Neuron (in vitro differentiated cells): ENCODE measurements at regions not wholly inside any gene's neighbourhood (a gene's known extent, or its start where the extent isn't known, plus 50 kb on each side); places are given as distances from the start of the nearest gene placed in this dataset.
A peak's percentile ranks its signal among the peaks of the same experiment; 100 is the strongest.

Source experiments
- H2AFZ ChIP-seq: one replicate; pipeline ENCODE4 v1.6.1; 2013; ENCODE audit warnings: low read depth, mild to moderate bottlenecking, inconsistent platforms, low read length, moderate library complexity
- H3K27me3 ChIP-seq: one replicate; pipeline ENCODE4 v1.6.1; 2013; ENCODE audit warnings: low read length; ENCODE audit not compliant: insufficient read depth
- H3K36me3 ChIP-seq: one replicate; pipeline ENCODE4 v1.6.1; 2013; ENCODE audit warnings: low read length; ENCODE audit not compliant: insufficient read depth
- H3K4me1 ChIP-seq: one replicate; pipeline ENCODE4 v1.6.1; 2013; ENCODE audit warnings: low read length; ENCODE audit not compliant: insufficient read depth
- H3K4me3 ChIP-seq: 2 replicates; pipeline ENCODE4 v1.5.1; 2013; ENCODE audit warnings: mild to moderate bottlenecking, low read length, moderate library complexity
- H3K9me3 ChIP-seq: one replicate; pipeline ENCODE4 v1.6.1; 2013; ENCODE audit warnings: low read length

DNA sequence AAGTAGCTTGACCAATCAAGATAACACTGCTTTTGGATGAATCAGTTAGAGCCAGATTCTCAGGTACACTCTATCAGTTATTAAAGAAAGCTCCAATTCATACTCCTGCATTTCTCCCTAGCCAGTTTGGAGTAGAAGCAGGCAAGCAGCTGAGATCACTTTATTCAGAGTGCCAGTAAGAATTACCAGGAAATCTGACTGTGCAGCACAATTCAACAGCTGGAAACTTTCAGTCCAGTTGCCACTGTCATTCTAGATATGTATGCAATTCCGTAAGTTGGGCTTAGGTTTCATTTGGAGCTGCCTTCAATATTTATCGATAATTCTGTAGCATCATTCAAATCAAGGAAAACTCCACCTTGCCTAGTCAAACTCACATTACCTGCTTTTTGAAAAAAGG is 2625.6 kb upstream of the PCDH20 start:
- no peaks in the 10 kb centered on the region for H3K9me3 ChIP-seq
- H3K4me1 ChIP-seq: no peaks in the 10 kb centered on the region
- H2AFZ ChIP-seq: no peak overlapping the region
- H3K4me3 ChIP-seq: no peak overlapping the region
- no peaks in the 10 kb centered on the region for H3K27me3 ChIP-seq
- no peaks in the 10 kb centered on the region for H3K36me3 ChIP-seq

DNA sequence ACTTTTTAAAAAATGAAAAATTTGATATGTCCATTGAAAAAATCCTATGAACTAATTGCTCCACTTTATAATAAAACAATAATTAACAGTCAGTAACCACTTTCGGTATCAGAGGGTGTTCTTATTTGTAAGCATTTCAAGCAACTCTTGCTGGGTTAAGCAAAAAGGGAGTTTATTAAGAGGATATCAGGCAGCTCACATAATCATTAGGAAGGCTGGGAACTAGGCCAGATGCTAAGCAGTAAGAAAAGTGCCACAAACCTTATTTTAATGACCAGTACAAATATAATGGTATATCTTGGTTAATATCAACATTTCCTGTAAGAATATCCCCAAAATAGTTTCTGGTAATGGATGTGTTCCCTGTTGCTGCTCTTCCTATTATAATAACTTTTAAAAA is 2618.3 kb upstream of the PCDH20 start:
- Histone ChIP-seq H3K4me1 (no peaks in the 10 kb centered on the region), H3K9me3 (no peaks in the 10 kb centered on the region), H3K27me3 (no peaks in the 10 kb centered on the region), H3K36me3 (no peaks in the 10 kb centered on the region), H3K4me3 (no peak overlapping the region), H2AFZ (no peak overlapping the region)

DNA sequence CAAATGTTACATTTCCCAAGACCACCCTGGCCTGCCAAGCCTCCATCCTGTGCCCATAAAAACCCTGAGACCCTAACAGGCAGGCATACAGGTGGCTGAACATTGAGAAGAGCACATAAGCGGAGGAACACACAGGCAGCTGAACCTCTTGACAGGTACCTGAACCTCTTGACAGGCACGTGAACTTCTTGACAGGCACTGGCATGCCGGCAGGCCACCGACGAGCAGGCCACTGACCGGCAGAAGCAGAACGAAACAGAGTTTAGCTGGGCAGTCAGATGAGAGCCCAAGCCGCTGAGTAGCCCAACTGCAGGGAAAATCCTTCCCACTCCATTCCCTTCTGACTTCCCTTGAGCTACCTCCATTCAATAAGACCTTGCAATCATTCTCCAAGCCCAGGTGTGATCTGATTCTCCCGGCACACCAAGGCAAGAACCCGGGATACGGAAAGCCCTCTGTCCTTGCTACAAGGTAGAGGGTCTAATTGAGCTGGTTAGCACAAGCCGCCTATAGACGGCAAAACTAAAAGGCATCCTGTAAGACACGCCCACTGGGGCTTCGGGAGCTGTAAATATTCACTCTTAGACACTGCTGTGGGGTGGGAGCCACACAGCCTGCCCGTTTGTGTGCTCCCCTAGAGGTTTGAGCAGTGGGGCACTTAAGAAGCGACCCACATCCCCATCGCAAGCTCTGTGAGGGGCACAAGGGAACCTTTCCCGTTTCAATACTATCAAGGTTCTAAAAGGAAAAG is 2613.9 kb upstream of the PCDH20 start:
- Histone ChIP-seq H3K9me3 (no peaks in the 10 kb centered on the region), H3K4me3 (no peak overlapping the region), H3K36me3 (no peaks in the 10 kb centered on the region), H2AFZ (no peak overlapping the region), H3K27me3 (no peaks in the 10 kb centered on the region), H3K4me1 (no peaks in the 10 kb centered on the region)

DNA sequence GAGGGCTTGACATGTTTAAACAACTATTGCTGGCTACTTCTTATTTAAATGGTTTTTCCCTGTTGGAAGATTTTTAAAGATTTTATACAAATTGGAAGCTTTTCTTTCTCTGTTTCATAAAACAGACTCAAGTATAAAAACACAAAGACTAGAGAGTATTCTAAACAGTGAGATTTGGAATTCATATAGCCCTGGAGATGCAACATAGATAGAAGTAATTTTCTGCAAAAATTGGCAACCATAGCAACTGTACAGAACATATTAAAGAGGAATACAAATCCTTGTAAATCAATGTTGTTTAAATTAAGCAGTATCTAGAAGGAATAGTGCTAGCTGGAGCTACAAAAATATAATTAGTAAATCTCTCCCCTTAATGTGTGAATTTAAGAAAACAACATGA is 2612.9 kb upstream of the PCDH20 start:
- Histone ChIP-seq H3K9me3 (no peaks in the 10 kb centered on the region), H3K27me3 (no peaks in the 10 kb centered on the region)

DNA sequence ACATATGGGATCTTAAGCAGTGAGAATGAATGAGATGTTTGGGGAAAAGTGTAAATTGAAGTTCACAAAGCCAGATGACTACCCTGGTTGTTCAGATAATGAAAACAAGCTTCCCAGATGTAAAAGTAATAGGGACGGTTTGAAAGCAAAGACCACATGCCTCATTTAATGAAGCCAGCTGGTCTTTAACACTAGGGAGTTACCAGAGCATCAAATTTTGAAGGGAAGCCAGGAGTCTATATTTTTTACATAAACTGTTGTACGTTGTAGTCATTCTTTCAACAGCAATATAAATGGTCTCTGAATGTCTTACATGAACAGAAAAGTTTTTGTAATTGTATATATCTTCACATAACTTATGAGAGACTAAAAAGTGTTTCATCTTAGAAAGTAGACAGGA is 2604.5 kb upstream of the PCDH20 start:
- H3K9me3 ChIP-seq: no peaks in the 10 kb centered on the region
- no peaks in the 10 kb centered on the region for H3K4me1 ChIP-seq
- no peaks in the 10 kb centered on the region for H3K27me3 ChIP-seq
- H3K36me3 ChIP-seq: no peaks in the 10 kb centered on the region
- no peak overlapping the region for H3K4me3 ChIP-seq
- peak overlapping the region; percentile 28 for H2AFZ ChIP-seq

More for the DNA sequence above, 2612.9 kb upstream of the PCDH20 start:
- no peaks in the 10 kb centered on the region for H3K36me3 ChIP-seq
- no peak overlapping the region for H3K4me3 ChIP-seq
- H3K4me1 ChIP-seq: no peaks in the 10 kb centered on the region
- H2AFZ ChIP-seq: no peak overlapping the region

DNA sequence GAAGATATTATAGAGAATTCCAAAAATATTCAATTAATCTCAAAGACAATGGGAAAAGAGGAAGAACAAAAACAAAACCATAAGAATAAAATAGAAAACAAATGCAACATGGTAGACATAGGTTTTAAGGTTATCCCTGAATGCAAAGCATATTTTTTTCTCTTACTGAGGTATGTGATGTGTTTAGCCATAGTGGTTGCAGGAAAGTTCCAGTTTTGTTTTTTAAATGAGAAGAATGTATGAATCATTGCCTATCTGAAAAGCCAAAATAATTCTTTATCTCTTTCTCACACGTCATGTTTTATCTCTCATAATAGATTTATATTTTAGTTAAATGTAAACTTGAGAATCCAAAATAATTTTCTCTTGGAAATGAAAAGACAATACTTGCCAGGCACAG is 2591.7 kb upstream of the PCDH20 start:
- Histone ChIP-seq H2AFZ (no peak overlapping the region), H3K4me1 (no peaks in the 10 kb centered on the region), H3K9me3 (no peaks in the 10 kb centered on the region), H3K36me3 (no peaks in the 10 kb centered on the region), H3K27me3 (no peaks in the 10 kb centered on the region), H3K4me3 (no peak overlapping the region)

DNA sequence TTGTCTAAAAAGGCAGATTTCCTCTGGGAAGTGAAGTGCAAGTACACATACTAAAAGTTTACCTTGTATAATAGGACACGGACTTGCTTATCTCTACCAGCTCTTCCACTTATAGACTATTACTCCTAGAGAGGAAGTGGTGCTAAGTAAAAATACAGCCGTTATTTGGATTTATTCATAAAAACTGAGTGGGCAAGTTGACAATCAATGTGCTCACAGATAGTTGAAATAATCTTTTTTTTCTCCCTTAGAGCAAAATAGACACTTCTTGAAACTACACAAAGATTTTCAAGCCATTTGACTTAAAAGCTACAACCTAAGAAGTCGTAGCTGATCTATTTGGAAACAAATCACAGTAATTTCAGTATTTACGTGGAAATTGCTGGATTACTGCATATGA is 2584.7 kb upstream of the PCDH20 start:
- Histone ChIP-seq H2AFZ (no peak overlapping the region), H3K9me3 (no peaks in the 10 kb centered on the region), H3K4me3 (no peak overlapping the region), H3K4me1 (no peaks in the 10 kb centered on the region), H3K27me3 (no peaks in the 10 kb centered on the region), H3K36me3 (no peaks in the 10 kb centered on the region)

DNA sequence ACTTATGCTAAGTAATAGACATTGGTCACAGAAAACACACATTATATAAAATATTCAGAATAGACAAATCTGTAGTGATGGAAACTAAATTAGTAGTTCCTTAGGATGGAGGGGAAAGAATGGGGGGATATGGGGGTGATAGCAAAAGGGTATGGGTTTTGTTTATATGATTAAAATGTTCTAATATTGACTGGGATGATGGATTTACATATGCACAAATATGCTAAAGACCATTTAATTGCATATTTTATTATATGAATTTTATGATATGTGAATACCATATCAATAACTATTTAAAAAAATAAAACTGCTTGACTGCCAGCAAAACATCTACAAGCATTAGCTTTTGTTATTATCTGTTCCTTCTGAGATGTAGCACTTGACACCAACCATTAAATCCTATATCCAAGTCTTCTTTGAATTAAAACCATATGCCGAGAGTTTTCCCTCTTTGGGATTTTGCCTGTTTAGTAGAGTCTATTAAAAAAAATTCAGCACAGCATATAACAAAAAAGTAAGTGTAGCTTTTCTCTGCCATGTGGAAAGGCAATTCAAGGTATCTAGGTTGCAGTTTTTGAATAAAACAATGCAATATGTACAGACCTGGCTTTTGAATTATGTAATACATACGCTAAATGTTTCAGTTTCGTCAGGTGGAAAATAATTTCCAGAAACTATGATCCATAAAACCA is 2584.1 kb upstream of the PCDH20 start:
- H2AFZ ChIP-seq: no peak overlapping the region
- H3K27me3 ChIP-seq: no peaks in the 10 kb centered on the region
- H3K36me3 ChIP-seq: no peaks in the 10 kb centered on the region
- no peaks in the 10 kb centered on the region for H3K4me1 ChIP-seq
- H3K4me3 ChIP-seq: no peak overlapping the region
- no peaks in the 10 kb centered on the region for H3K9me3 ChIP-seq

DNA sequence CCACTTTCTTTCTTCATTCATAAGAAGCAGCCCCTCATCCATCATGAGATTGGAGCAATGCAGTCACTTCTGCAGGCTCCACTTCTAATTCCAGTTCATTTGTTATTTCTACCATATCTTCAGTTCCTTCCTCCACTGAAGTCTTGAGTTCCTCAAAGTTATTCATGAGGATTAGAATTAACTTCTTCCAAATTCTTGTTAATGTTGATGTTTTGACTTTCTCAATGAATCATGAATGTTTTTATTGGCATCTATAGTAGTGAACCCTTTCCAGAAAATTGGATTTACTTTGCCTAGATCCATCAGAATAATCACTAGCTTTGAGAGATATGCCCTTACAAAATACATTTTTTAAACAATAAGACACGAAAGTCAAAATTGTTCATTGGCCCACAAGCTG is 2567.7 kb upstream of the PCDH20 start:
- Histone ChIP-seq H3K27me3 (no peaks in the 10 kb centered on the region), H3K4me1 (no peaks in the 10 kb centered on the region), H3K4me3 (no peak overlapping the region)

DNA sequence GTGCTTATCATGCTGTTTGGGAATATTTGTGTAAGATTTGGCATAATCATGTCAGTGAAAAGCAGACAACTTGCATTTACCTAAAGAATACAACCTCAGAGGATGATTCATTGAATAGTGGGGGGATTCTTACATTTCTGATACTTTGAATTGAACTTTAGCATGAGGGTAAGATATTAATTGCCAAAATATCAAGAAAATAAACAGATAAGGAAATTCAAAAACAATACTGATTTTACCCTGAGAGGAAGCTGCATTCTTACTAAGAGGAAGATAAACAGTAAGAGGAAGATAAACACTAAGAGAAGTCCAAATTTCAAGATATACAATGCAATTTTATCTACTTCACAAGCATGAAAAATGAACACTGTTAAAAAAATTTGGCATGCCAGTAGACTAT is 2564.3 kb upstream of the PCDH20 start:
- Histone ChIP-seq H3K36me3 (no peaks in the 10 kb centered on the region), H3K4me3 (no peak overlapping the region), H3K9me3 (no peaks in the 10 kb centered on the region), H3K27me3 (no peaks in the 10 kb centered on the region), H2AFZ (no peak overlapping the region), H3K4me1 (no peaks in the 10 kb centered on the region)

More for the DNA sequence above, 2567.7 kb upstream of the PCDH20 start:
- Histone ChIP-seq H3K36me3 (no peaks in the 10 kb centered on the region), H3K9me3 (no peaks in the 10 kb centered on the region), H2AFZ (no peak overlapping the region)

DNA sequence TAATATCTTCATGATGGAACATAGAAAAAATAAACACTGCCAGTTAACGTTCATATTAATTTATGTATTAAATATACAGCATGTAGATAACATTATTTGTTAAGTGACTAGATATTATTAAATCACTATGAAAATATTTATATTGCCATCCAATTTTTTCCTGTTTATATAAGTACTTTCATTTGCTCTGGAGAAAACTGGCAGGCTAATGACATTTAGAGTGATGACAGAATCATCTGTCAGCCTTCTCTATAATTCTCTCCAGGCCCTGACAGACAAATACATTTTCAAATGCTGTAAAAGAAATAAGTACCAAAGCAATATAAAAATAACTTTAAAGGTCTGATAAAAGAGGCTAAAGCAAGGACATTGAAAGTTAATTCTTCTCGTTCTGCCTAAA is 2556.7 kb upstream of the PCDH20 start:
- Histone ChIP-seq H3K27me3 (no peaks in the 10 kb centered on the region), H3K4me1 (no peaks in the 10 kb centered on the region), H2AFZ (no peak overlapping the region), H3K36me3 (no peaks in the 10 kb centered on the region), H3K9me3 (no peaks in the 10 kb centered on the region), H3K4me3 (no peak overlapping the region)

DNA sequence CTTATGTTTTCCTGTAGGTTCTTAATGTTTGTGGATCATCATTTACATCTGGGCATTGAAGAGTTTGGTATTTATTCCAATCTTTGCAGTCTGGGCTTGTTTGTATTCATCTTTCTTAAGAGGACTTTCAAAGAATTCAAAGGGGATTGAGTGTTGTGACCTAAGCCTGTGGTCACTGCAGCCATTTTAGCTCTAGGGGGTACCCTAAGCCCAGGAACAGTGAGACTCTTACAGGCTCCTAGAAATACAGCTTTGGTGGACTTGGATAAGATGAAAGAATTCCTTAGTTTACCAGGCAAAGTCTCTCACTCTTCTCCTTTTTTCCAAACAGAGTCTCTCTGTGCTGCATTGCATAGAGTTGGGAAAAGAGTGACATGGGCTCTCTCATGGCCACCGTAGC is 2539.0 kb upstream of the PCDH20 start:
- H3K27me3 ChIP-seq: no peaks in the 10 kb centered on the region
- H3K4me3 ChIP-seq: no peak overlapping the region
- H2AFZ ChIP-seq: no peak overlapping the region
- H3K4me1 ChIP-seq: no peaks in the 10 kb centered on the region
- no peaks in the 10 kb centered on the region for H3K36me3 ChIP-seq
- H3K9me3 ChIP-seq: no peaks in the 10 kb centered on the region

DNA sequence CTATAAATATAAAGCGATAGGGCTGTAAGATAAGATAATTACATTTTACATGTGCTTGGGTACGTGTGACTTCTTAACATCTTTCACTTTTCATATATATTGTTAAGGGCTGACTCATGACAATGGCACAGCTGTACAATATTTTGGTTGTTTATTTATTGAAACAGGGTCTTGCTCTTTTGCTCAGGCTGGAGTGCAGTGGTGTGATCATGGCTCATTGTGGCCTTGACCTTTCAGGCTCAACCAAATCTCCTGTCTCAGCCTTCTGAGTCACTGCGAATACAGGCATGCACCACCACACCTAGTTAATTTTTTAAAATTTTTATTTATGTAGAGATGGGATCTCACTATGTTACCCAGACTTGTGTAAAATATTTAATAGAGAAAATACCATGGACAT is 2532.4 kb upstream of the PCDH20 start:
- Histone ChIP-seq H3K4me3 (no peak overlapping the region), H3K4me1 (no peaks in the 10 kb centered on the region), H3K36me3 (no peaks in the 10 kb centered on the region), H3K27me3 (no peaks in the 10 kb centered on the region), H3K9me3 (no peaks in the 10 kb centered on the region), H2AFZ (no peak overlapping the region)

DNA sequence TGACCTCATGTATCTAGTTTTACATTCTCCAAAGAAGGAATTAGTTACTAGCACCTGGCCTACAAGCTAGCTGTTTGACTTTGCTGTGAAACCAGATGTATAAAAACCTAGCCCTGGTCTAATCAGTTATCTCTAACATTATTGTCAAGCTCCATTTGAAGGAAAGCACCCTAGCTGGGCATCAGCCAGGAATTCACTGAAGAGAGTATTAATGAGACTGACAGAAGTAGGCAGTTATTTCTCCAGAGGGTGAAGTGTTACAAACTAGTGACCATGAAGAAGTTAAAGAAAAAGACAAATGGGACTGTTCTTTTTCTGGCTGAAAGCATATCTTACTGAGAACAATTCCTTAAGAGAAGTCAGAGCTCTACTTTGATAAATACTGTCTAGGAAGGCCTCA is 2529.3 kb upstream of the PCDH20 start:
- Histone ChIP-seq H2AFZ (peak overlapping the region; percentile 47), H3K9me3 (no peaks in the 10 kb centered on the region), H3K4me3 (no peak overlapping the region), H3K27me3 (no peaks in the 10 kb centered on the region), H3K4me1 (no peaks in the 10 kb centered on the region), H3K36me3 (no peaks in the 10 kb centered on the region)
